Right forelimb (tissue), 1 donor: ENCODE measurements at regions not wholly inside any gene's neighbourhood (a gene's known extent, or its start where the extent isn't known, plus 50 kb on each side); places are given as distances from the start of the nearest gene placed in this dataset.

Experiments used
- DNase-seq: peaks from one replicate; pipeline ENCODE4 v3.0.0-alpha.2; 2018

- no peak for DNase-seq
Observed at GRCh38 chr1:235025422-235025984, 103.1 kb downstream of the TOMM20 start.

GRCh38 chr1:235024711-235025421 lies 103.8 kb downstream of the TOMM20 start:
- DNase-seq = no peak

DNA sequence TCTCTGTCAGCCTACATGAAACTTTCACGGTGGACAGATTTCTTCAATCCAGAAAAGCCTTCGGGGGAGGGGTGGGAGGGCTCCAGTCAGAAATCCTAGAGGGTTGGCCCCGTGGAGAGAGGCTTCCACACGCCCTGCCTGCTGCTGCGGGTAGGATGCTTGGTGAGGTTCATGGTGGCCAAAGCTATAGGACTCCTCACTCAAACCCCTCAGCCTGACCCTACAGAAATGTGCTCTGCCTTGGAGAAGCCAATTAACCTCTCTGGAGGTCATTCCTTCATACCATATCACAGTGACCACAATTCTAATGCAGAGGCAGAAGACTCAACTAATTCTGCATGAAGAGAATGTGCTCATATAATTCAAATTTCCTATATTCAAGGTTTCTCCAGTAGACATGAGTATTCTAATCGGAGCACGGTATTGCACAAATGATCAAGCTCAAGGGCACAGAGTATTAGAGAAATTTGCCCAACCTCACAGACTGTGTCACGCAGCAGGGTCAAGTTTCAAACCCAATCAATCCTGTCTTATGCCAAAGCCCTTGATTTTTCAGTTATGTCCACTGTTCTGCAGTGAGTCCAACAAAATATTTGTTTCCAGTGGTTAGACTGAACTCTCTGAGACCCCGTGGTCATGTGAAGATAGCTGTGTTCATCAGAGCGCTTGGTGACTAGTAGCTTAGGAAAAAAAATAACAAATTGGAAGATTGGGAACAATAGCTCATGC lies 104.8 kb downstream of the TOMM20 start:
- no peak for DNase-seq

GRCh38 chr1:235022981-235023710 lies 105.5 kb downstream of the TOMM20 start:
- DNase-seq = no peak

GRCh38 chr1:235022341-235022980 lies 106.2 kb downstream of the TOMM20 start:
- no peak for DNase-seq

GRCh38 chr1:235021815-235022214 lies 106.8 kb downstream of the TOMM20 start:
- no peak for DNase-seq

- DNase-seq = no peak
Observed at GRCh38 chr1:235021321-235021720, 107.3 kb downstream of the TOMM20 start.

DNA sequence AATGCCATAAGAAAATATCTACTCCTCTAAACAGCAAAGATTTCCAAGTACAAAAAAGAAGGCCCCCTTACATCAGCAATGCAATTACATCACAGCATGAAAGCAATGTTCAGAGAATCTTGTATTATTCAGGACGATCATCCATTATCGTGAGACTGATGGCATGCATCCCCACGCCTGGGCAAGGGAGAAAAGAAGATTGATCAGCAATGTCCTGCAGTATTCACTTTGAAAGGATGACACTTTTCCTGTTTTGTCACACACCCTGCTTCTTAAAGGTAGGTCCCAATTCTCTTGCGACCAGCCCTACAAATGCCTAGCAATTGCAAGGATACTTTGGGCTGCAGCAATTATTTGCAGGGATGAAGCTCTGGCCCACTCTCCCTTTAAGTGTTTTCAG lies 108.7 kb downstream of the TOMM20 start:
- DNase-seq = no peak

- no peak for DNase-seq
Observed at GRCh38 chr1:235019471-235019870, 109.2 kb downstream of the TOMM20 start.

DNA sequence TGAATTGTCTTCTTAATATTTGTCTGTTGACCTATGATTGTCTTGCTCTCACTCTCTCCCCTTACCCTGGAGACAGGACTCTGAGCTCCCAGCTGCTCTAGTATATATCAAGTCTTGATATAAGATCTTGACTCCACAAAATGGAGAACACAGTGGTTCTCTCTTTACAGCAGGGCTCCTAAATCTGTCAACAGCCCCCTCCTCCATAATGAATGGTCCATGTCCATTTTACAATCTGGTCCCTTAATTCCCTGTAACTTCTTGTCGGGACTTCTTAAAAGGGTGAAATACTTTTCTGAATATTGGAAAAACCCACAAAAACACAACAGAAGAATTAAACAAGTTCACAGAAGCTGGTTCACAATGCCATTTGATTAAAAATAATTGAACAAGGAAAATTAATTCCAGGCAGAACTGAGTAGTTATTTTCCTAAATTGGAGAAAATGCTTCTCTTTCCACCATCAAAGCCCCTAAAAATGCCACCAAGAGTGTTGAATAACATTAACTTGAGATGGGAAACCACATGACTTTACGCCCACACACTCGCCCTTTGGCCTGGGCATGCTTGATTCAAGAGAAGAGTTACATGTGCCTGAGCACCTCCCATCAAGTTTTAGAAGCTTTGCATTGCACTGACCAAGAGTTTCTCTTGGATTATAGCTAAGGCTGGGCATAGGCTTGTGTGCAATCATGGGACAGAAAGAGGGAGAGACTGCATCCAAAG lies 109.8 kb downstream of the TOMM20 start:
- DNase-seq = no peak

DNA sequence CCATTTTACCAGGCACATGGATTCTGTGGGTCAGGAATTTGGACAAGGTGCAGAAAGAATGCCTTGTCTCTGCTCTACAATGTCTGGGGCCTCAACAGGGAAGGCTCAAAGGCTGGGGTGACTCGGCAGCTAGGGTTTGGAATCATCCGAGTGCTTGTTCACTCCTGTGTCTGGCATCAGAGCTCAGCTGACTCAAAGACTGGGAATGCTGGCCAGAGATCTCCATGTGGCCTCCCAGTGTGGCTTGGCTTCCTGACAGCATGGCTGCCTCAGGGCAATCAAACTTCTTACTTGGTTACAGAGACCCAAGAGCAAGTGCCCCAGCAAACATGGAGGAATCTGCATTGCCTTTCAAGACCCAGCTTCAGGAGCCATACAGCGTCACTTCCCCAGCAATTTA lies 110.5 kb downstream of the TOMM20 start:
- no peak for DNase-seq

GRCh38 chr1:235017719-235018118 lies 110.9 kb downstream of the TOMM20 start:
- DNase-seq = no peak

GRCh38 chr1:235017191-235017590 lies 111.4 kb downstream of the TOMM20 start:
- DNase-seq = no peak

- DNase-seq = no peak
Observed at GRCh38 chr1:235015291-235015985, 113.2 kb downstream of the TOMM20 start.

DNA sequence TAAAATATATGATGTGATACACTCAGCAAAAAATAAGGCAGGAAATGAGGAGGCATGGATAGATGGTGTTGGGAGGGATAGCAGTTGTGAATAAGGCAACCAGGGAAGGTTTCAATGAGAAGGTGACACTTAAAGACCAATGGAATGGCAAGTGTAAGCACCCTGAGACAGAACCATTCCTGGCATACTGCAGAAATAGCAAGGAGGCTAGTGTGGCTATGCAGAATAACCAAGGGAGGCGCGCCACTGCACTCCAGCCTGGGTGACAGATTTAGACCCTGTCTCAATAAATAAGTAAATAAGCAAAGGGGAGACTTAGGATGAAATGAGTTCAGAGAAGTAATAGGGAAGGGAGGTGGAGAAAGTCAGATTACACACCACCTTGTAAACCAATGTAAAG lies 113.9 kb downstream of the TOMM20 start:
- no peak for DNase-seq

DNA sequence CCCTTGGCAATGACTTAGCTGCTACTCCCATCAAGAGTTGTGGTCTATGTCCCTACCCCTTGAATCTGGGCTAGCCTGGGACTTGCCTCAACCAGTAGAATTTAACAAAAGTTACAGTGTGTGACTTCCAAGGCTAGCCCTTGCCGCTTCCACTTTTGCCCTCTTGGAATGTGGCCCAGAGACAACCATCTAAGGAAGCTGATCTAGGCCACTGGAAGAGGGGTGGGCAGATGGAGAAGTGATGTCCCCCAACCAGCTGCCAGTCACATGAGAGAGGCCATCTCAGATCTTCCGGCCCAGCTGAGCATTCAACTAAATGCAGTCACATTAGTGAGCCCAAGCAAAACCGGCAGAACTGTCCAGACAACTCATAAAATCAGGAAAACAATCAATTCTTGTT lies 115.1 kb downstream of the TOMM20 start:
- no peak for DNase-seq

- DNase-seq = no peak
Observed at GRCh38 chr1:235012436-235013210, 116.0 kb downstream of the TOMM20 start.

- no peak for DNase-seq
Observed at GRCh38 chr1:235011599-235012435, 116.8 kb downstream of the TOMM20 start.

GRCh38 chr1:235011064-235011598 lies 117.5 kb downstream of the TOMM20 start:
- DNase-seq = no peak
